ENCODE measurements at regions not wholly inside any gene's neighbourhood (a gene's known extent, or its start where the extent isn't known, plus 50 kb on each side); places are given as distances from the start of the nearest gene placed in this dataset.
A peak's percentile ranks its signal among the peaks of the same experiment; 100 is the strongest.

- TF ChIP-seq PRDM10 (CRISPR knock-in tag; IDR thresholded peaks at IDR 0.05; ENCODE audit: low read depth) (no peak), DDIT3 (CRISPR knock-in tag; IDR thresholded peaks at IDR 0.05) (no peak), NR1H2 (CRISPR knock-in tag; IDR thresholded peaks at IDR 0.05; ENCODE audit: borderline replicate concordance, low read depth) (no peak), TIGD3 (CRISPR knock-in tag; IDR thresholded peaks at IDR 0.05; ENCODE audit: borderline replicate concordance) (no peak), ZNF235 (CRISPR knock-in tag; IDR thresholded peaks at IDR 0.05; ENCODE audit: borderline replicate concordance) (no peak)
Observed at GRCh38 chr16:26204138-26204537, 512.4 kb downstream of the HS3ST4 start (continued).

GRCh38 chr16:26211542-26211941, 519.8 kb downstream of the HS3ST4 start:
- ATAC-seq: no peak
- WGBS (ENCODE audit: low lambda C conversion rate): 1% methylated on average over 4 of the region's 4 CpGs
- FAIRE-seq: no peak
- Histone ChIP-seq H3K4me1 (ENCODE audit: insufficient read depth, low read length) (no peaks in the 10 kb centered on the region), H3K36me3 (replicated peaks in 1 of 2; ENCODE audit: control insufficient read depth in 1 of 2, insufficient read depth in 2 of 2, low read length in 2 of 2) (no peaks in the 10 kb centered on the region), H2AFZ (ENCODE audit: low read length) (no peak overlapping the region), H3K27ac (ENCODE audit: extremely low read length, insufficient read depth, low read length) (no peak overlapping the region), H4K20me1 (ENCODE audit: insufficient read depth, low read length) (no peaks in the 10 kb centered on the region), H3K27me3 (ENCODE audit: control insufficient read depth in 1 of 2, insufficient read depth in 2 of 2, low read length in 2 of 2) (no peaks in the 10 kb centered on the region), H3K9ac (ENCODE audit: insufficient read depth, low read depth, low read length) (no peak overlapping the region), H3K4me2 (ENCODE audit: low read depth, low read length) (no peak overlapping the region), H3K9me3 (ENCODE audit: low read length) (0 out of 2 replicates have a peak, but pooled peaks cover 7% of the 10 kb centered on the region), H3K79me2 (ENCODE audit: insufficient read depth, low read length) (no peaks in the 10 kb centered on the region), H3K4me3 (replicated peaks in 1 of 3; ENCODE audit: insufficient read depth in 1 of 3, low read depth in 2 of 3, low read length in 3 of 3) (no peak overlapping the region)
- no TSS peak for BruUV-seq (replicated peaks)
- in situ Hi-C loops (cut with HindIII; ENCODE audit: extremely low pct_ligation_motif_present, low pct_unique_long_range_greater_than_20kb): no loop called here
- 0 out of 2 replicates have a peak, but pooled peaks have one; percentile 23 for TF ChIP-seq MNT (IDR thresholded peaks at IDR 0.05)
- TF ChIP-seq MEIS2 (CRISPR knock-in tag; IDR thresholded peaks at IDR 0.05): no peak
- intact Hi-C loops (cut with micrococcal nuclease; ENCODE audit: unreplicated experiment): no loop called here
- ChIA-PET CTCF (ENCODE audit: low intra/inter-chr PET ratio, low total read pairs) (no interaction called here), POLR2A (no interaction called here)
- no peak for DNase-seq (ENCODE audit: low spot score)

Data from HepG2 (cell line).